ENCODE measurements at regions not wholly inside any gene's neighbourhood (a gene's known extent, or its start where the extent isn't known, plus 50 kb on each side); places are given as distances from the start of the nearest gene placed in this dataset.
A peak's percentile ranks its signal among the peaks of the same experiment; 100 is the strongest.

- POLR2A ChIA-PET (ENCODE audit: low non-redundant PET) = no interaction called here
These were observed 86.0 kb downstream of the UBIAD1 start for GRCh38 chr1:11358984-11359383.

GRCh38 chr1:11362547-11363021 lies 89.6 kb downstream of the UBIAD1 start:
- DNase-seq (ENCODE audit: low spot score) = no peak
- no peaks in the 10 kb centered on the region for H3K9me3 ChIP-seq (ENCODE audit: low read depth, low read length, poor library complexity, severe bottlenecking)
- CTCF ChIA-PET = no interaction called here
- H3K36me3 ChIP-seq (ENCODE audit: insufficient read depth, low read length, poor library complexity, severe bottlenecking) = no peaks in the 10 kb centered on the region
- intact Hi-C loops (cut with micrococcal nuclease; ENCODE audit: unreplicated experiment) = no loop called here
- no TSS peak for BruUV-seq (replicated peaks)
- H3K4me1 ChIP-seq (ENCODE audit: insufficient read depth, low read length, poor library complexity, severe bottlenecking) = no peaks in the 10 kb centered on the region
- POLR2A ChIA-PET (ENCODE audit: low non-redundant PET) = no interaction called here
- TF ChIP-seq EZH2 (IDR thresholded peaks at IDR 0.05; ENCODE audit: borderline replicate concordance, low read depth, low read length, poor library complexity, severe bottlenecking) (no peak), CTCF (conservative IDR thresholded peaks at IDR 0.05; ENCODE audit: low read depth, low read length) (no peak)
- H3K4me3 ChIP-seq (ENCODE audit: low read depth, low read length, poor library complexity, severe bottlenecking) = no peak overlapping the region
- peaks cover 7% of the 10 kb centered on the region for H3K27me3 ChIP-seq (replicated peaks; ENCODE audit: insufficient read depth, low read depth, low read length, poor library complexity)
- H3K27ac ChIP-seq (ENCODE audit: low read depth, low read length, poor library complexity, severe bottlenecking) = no peak overlapping the region

More at GRCh38 chr1:11358984-11359383, 86.0 kb downstream of the UBIAD1 start:
- no peaks in the 10 kb centered on the region for H3K36me3 ChIP-seq (ENCODE audit: insufficient read depth, low read length, poor library complexity, severe bottlenecking)
- no TSS peak for BruUV-seq (replicated peaks)
- H3K4me1 ChIP-seq (ENCODE audit: insufficient read depth, low read length, poor library complexity, severe bottlenecking) = no peaks in the 10 kb centered on the region
- no peak overlapping the region for H3K4me3 ChIP-seq (ENCODE audit: low read depth, low read length, poor library complexity, severe bottlenecking)
- H3K27me3 ChIP-seq (replicated peaks; ENCODE audit: insufficient read depth, low read depth, low read length, poor library complexity) = peaks cover 32% of the 10 kb centered on the region
- H3K9me3 ChIP-seq (ENCODE audit: low read depth, low read length, poor library complexity, severe bottlenecking) = no peaks in the 10 kb centered on the region
- no peak overlapping the region for H3K27ac ChIP-seq (ENCODE audit: low read depth, low read length, poor library complexity, severe bottlenecking)
- DNase-seq (ENCODE audit: low spot score) = no peak
- intact Hi-C loops (cut with micrococcal nuclease; ENCODE audit: unreplicated experiment) = no loop called here
- CTCF ChIA-PET = no interaction called here
- TF ChIP-seq CTCF (conservative IDR thresholded peaks at IDR 0.05; ENCODE audit: low read depth, low read length) (no peak), EZH2 (IDR thresholded peaks at IDR 0.05; ENCODE audit: borderline replicate concordance, low read depth, low read length, poor library complexity, severe bottlenecking) (no peak)

GRCh38 chr1:11364170-11364569 lies 91.2 kb downstream of the UBIAD1 start:
- Histone ChIP-seq H3K4me3 (ENCODE audit: low read depth, low read length, poor library complexity, severe bottlenecking) (no peak overlapping the region), H3K36me3 (ENCODE audit: insufficient read depth, low read length, poor library complexity, severe bottlenecking) (no peaks in the 10 kb centered on the region), H3K9me3 (ENCODE audit: low read depth, low read length, poor library complexity, severe bottlenecking) (no peaks in the 10 kb centered on the region), H3K27ac (ENCODE audit: low read depth, low read length, poor library complexity, severe bottlenecking) (no peak overlapping the region), H3K27me3 (replicated peaks; ENCODE audit: insufficient read depth, low read depth, low read length, poor library complexity) (no peaks in the 10 kb centered on the region), H3K4me1 (ENCODE audit: insufficient read depth, low read length, poor library complexity, severe bottlenecking) (no peaks in the 10 kb centered on the region)
- ChIA-PET CTCF (no interaction called here), POLR2A (ENCODE audit: low non-redundant PET) (no interaction called here)
- intact Hi-C loops (cut with micrococcal nuclease; ENCODE audit: unreplicated experiment) = no loop called here
- TF ChIP-seq EZH2 (IDR thresholded peaks at IDR 0.05; ENCODE audit: borderline replicate concordance, low read depth, low read length, poor library complexity, severe bottlenecking) (no peak), CTCF (conservative IDR thresholded peaks at IDR 0.05; ENCODE audit: low read depth, low read length) (peak; percentile 34)
- no peak for DNase-seq (ENCODE audit: low spot score)
- no TSS peak for BruUV-seq (replicated peaks)

All from A673 (cell line).